ENCODE measurements at regions not wholly inside any gene's neighbourhood (a gene's known extent, or its start where the extent isn't known, plus 50 kb on each side); places are given as distances from the start of the nearest gene placed in this dataset.

GRCh38 chr16:26710450-26710849, 356.3 kb upstream of the C16orf82 start:
- ChIA-PET CTCF (no interaction called here), POLR2A (no interaction called here)

GRCh38 chr16:26712876-26713275, 353.9 kb upstream of the C16orf82 start:
- H3K36me3 ChIP-seq (ENCODE audit: control insufficient read depth in 2 of 2, insufficient read depth in 2 of 2, low read length in 1 of 2), result no peaks in the 10 kb centered on the region
- FAIRE-seq (no peak), ATAC-seq (no peak), DNase-seq (ENCODE audit: low read depth, low spot score) (no peak)
- TF ChIP-seq POLR2AphosphoS5 (IDR thresholded peaks at IDR 0.05; ENCODE audit: low read length), result no peak
- ChIA-PET SMC1A (ENCODE audit: uncharacterized antibody, unreplicated experiment) (no interaction called here), CTCF (no interaction called here), POLR2A (no interaction called here), RAD21 (ENCODE audit: unreplicated experiment) (no interaction called here)
- no peak overlapping the region for H3K4me3 ChIP-seq
- no peaks in the 10 kb centered on the region for H4K20me1 ChIP-seq (ENCODE audit: control insufficient read depth, insufficient read depth)
- no peak overlapping the region for H3K9ac ChIP-seq (ENCODE audit: control insufficient read depth, insufficient read depth, low read length)
- no peak overlapping the region for H3K27ac ChIP-seq (ENCODE audit: control insufficient read depth, insufficient read depth)
- intact Hi-C loops (cut with micrococcal nuclease; ENCODE audit: unreplicated experiment), result no loop called here
- H2AFZ ChIP-seq (ENCODE audit: control insufficient read depth, low read depth, low read length), result no peak overlapping the region
- WGBS (ENCODE audit: insufficient coverage, insufficient replicate concordance, low lambda C conversion rate, missing lambda C conversion rate), result 44% methylated on average over 6 of the region's 6 CpGs
- no peaks in the 10 kb centered on the region for H3K79me2 ChIP-seq (ENCODE audit: control insufficient read depth, insufficient read depth, low read length)
- in situ Hi-C loops (cut with MboI), result no loop called here
- BruUV-seq (replicated peaks), result no TSS peak
- H3K4me2 ChIP-seq (ENCODE audit: control insufficient read depth, insufficient read depth), result no peak overlapping the region
- H3K9me3 ChIP-seq (replicated peaks; ENCODE audit: control insufficient read depth, insufficient read depth, low read length), result no peaks in the 10 kb centered on the region
- H3K27me3 ChIP-seq (replicated peaks in 1 of 2; ENCODE audit: control insufficient read depth in 2 of 2, insufficient read depth in 2 of 2, low read length in 1 of 2), result no peaks in the 10 kb centered on the region
- no peaks in the 10 kb centered on the region for H3K4me1 ChIP-seq (ENCODE audit: control insufficient read depth, insufficient read depth, low read length)

More at GRCh38 chr16:26710450-26710849, 356.3 kb upstream of the C16orf82 start:
- Histone ChIP-seq H2AFZ (ENCODE audit: control insufficient read depth, low read depth, low read length) (no peak overlapping the region), H3K9me3 (replicated peaks; ENCODE audit: control insufficient read depth, insufficient read depth, low read length) (no peaks in the 10 kb centered on the region), H3K4me2 (ENCODE audit: control insufficient read depth, insufficient read depth) (no peak overlapping the region), H3K27ac (ENCODE audit: control insufficient read depth, insufficient read depth) (no peak overlapping the region), H3K4me1 (ENCODE audit: control insufficient read depth, insufficient read depth, low read length) (no peaks in the 10 kb centered on the region), H3K9ac (ENCODE audit: control insufficient read depth, insufficient read depth, low read length) (no peak overlapping the region), H3K27me3 (replicated peaks in 1 of 2; ENCODE audit: control insufficient read depth in 2 of 2, insufficient read depth in 2 of 2, low read length in 1 of 2) (no peaks in the 10 kb centered on the region), H3K36me3 (ENCODE audit: control insufficient read depth in 2 of 2, insufficient read depth in 2 of 2, low read length in 1 of 2) (no peaks in the 10 kb centered on the region), H3K4me3 (no peak overlapping the region), H4K20me1 (ENCODE audit: control insufficient read depth, insufficient read depth) (no peaks in the 10 kb centered on the region), H3K79me2 (ENCODE audit: control insufficient read depth, insufficient read depth, low read length) (no peaks in the 10 kb centered on the region)
- ChIA-PET SMC1A (ENCODE audit: uncharacterized antibody, unreplicated experiment) (no interaction called here), RAD21 (ENCODE audit: unreplicated experiment) (no interaction called here)
- no TSS peak for BruUV-seq (replicated peaks)
- intact Hi-C loops (cut with micrococcal nuclease; ENCODE audit: unreplicated experiment), result no loop called here
- FAIRE-seq (no peak), ATAC-seq (no peak), DNase-seq (ENCODE audit: low read depth, low spot score) (no peak)
- in situ Hi-C loops (cut with MboI), result no loop called here
- 0% methylated on average over 4 of the region's 4 CpGs for WGBS (ENCODE audit: insufficient coverage, insufficient replicate concordance, low lambda C conversion rate, missing lambda C conversion rate)
- TF ChIP-seq RAD21 (IDR thresholded peaks at IDR 0.05; ENCODE audit: insufficient read depth, low read depth, low read length) (no peak), CEBPB (IDR thresholded peaks at IDR 0.05; ENCODE audit: borderline replicate concordance in 1 of 2, low read depth in 2 of 2, low read length in 2 of 2) (no peak), NFYA (IDR thresholded peaks at IDR 0.05; ENCODE audit: borderline replicate concordance, low read depth, low read length) (no peak), RCOR1 (conservative IDR thresholded peaks at IDR 0.05; ENCODE audit: low read depth, low read length) (no peak), NRF1 (conservative IDR thresholded peaks at IDR 0.05; ENCODE audit: low read depth, low read length) (no peak), ZNF217 (IDR thresholded peaks at IDR 0.05) (no peak)
- TF ChIP-seq, protein P1, sequence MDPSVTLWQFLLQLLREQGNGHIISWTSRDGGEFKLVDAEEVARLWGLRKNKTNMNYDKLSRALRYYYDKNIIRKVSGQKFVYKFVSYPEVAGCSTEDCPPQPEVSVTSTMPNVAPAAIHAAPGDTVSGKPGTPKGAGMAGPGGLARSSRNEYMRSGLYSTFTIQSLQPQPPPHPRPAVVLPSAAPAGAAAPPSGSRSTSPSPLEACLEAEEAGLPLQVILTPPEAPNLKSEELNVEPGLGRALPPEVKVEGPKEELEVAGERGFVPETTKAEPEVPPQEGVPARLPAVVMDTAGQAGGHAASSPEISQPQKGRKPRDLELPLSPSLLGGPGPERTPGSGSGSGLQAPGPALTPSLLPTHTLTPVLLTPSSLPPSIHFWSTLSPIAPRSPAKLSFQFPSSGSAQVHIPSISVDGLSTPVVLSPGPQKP (IDR thresholded peaks at IDR 0.05; ENCODE audit: low read depth, low read length), result no peak

Data from GM12878 (cell line).